M059J (cell line): ENCODE measurements at regions not wholly inside any gene's neighbourhood (a gene's known extent, or its start where the extent isn't known, plus 50 kb on each side); places are given as distances from the start of the nearest gene placed in this dataset.

Experiments used
- DNase-seq: peaks from one replicate; pipeline ENCODE4 v3.0.0-alpha.2; 2012; ENCODE audit warnings: low read depth

DNA sequence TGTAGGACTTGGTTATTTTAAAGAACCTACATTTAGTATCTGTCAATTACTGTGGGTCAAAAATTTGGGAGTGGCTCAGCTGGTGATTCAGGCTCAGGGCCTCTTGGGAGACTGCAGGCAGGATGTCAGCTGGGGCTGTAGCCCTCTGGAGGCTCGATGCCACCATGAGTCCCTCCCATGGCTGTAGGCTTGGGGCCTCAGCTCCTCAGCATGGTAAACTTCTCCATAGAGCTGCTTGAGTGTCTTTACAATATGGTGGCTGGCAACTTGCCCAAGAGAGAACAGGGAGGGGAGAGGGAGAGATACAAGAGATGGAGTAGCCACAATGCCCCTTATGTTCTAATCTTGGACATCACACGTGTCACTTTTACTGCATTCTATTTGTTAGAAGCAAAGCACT is 470.4 kb downstream of the CDH26 start:
- no peak for DNase-seq

DNA sequence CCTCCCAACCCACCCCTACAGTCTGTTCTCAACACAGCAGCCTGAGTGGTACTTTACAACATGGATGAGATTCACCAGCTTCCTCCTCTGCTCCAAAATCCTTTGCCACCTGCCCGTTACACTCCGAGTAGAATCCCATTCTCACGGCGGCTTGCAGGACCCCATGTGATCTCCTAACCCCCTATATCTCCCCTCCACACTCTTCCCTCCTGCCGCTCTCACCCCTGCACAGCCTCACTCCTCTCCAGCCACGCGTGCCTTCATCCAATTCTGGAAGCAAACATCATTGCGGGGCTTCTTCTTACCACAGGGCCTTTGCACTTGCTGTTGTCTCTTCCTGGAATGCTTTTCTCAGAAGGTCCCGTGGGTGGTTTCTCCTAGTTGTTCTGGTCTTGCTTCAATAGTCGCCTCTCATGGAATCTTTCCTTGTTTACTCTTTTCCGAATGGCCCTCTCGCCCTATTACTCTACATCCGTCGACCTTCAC is 472.3 kb downstream of the CDH26 start:
- no peak for DNase-seq

DNA sequence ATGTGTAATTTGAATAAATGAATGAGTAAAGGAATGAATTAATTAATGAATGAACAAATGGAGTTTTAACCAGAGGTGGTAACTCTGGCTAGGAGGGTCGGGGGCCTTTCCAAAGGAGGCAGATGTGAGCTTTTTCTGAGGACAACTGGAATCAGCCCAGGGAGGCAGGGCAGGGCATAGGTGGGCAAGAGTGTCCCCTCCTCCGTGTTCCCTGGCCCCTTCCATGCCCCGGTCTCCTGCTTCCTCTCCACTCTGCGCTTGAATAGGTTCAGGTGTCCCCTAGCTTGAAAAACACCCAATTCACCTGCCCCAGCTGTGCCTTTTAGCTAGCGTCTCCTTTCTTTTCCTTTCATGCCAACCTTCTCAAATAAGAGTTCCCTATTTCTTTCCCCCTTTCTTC is 473.1 kb downstream of the CDH26 start:
- no peak for DNase-seq

DNA sequence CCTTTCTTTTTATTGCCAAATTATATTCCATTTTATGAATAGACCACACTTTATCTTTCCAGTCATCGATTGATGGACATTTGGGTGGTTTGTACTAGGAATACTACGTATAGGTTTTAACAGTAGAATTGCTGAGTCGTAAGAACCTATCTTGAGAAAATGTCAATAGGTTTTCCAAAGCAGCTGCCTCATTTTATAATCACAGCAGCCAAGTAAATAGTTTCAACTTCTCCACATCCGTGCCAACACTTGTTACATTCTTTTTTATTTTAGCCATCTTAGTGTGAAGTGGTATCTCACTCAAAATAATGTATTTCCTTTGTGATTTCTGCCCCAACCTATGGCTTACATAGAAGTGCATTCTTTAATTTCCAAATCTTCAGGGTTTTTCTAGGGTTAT is 479.2 kb downstream of the CDH26 start:
- no peak for DNase-seq

DNA sequence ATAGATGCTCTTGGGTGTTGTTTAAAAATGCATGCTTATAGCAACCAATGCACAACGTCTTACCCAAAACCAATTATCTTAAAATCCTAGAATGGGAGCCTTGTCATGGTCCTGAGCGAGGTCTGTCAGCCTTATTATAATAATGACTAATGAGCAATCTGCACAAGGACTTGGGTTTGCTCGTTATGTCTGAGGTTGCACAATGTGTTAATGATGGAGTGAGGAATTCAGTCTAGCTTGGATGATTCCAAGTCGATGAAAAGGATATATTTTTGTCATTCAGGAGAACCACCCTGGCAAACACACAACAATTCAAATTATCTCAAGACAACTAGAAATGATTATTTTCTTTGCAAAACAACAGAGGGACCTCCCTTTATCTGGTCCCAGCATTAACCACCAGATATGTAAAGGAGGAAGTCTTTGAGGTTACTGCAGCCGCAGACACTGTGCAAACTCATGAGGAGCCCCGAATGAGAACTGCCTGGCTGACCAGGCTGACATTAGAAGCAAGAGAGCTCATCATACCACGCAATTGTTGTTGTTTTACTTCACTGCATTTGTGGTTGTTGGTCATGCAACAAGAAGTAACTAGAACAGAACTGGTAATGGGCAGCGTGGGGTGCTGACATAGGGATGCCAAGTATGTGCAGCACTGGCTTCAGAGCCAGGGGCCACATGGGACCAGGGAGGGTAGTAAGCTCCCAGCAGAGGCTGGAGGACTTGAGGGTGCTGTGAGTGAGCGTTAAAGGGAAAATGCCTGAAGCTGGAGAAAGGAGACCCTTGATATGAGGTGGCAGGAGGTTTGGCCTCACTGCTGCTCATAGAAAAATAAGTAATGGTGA is 488.3 kb downstream of the CDH26 start:
- DNase-seq: no peak

DNA sequence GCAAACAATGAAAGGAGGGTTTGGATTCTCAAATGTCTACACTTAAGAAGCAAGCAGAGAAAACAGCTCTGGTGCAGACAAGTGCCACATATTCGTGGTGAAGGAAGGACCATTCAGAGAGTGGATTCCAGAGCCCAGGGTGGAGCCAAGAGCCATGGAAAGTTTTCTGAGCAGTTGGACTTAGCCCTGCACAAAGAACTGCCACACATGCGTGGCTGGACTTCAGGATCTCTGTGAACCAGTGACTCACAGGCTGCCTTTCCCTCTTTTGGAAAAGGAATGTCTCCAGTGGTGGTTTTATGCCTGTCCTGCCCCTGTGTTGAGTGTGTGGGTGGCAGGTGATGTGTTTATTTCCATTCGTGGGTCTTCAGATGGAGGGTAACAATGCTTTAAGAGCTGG is 489.5 kb downstream of the CDH26 start:
- DNase-seq: no peak

DNA sequence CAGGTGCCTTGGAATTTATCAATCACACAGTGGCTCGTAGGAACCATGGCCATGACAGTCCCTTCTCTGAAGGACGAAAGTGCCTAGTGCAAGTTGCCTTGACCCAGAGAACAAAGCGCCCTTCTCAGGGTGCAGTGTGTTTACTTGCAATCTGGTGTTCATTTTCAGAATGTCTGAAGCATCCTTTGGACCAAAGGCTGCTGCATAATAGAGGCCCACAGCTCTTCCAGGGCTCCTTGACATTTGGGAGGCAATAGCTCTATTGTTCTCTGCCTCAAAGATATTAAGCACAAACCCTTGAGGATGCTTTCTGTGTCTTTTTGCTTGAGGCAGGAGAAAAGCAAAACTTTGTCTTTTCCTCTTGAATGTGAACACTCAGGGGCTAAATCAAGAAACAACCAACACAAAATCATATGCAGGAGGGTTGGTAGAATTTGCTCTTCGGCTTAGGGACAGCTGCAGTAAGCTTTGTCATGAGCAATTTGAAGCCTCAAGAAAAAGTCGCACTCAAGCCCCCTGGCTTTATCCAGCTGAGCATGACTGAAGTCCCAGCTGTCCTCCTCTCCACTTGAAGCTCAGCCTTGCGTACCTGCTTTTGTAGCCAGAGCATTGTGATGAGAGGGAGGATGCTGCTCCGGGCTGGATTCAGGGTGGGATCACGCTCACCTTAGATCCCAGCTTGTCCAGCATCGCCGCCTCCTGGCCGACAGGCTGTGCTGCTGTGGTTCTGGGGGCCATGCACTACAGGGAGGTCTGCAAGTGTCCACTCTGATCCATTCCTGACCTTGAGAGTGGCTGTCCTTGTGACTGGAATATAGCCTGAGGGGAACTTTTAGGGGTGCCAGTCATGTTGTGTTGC is 495.4 kb downstream of the CDH26 start:
- DNase-seq: no peak

DNA sequence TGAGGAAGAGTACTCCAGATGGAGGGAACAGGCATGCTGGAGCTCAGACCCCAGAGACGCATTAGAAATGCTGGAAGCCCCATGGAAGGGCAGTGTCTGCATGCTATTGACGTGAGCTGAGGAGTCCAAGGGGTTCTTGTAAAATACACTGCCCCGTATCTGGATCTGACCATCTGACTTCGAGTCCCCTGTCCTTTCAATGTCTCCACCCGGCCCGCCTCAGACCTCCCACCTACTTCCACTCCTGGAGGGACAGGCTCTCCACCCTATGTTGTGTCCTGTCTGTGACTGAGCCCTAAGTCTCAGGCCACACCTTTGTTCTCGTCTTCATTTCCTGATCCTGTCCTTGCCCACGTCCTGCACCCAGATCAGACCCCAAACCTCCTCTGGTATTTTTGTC is 496.3 kb downstream of the CDH26 start:
- no peak for DNase-seq

DNA sequence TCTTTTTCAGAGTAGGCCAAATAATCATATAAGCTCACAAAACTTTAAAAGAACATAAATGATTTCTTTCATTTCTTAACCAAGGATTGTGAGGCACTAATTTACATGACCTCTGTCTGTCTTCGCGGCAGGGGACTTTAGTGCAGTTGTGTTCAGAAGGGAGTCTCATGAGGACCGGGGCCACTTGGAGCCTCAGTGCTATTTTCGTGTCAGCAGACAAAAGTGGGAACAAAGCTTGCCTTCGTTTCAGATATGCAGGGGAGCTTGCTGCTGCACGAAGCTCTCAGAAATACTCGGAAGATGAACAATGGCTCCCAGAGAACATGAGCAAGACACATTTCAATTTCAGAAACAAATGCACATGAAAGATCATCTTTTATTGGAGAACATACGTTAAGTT is 497.0 kb downstream of the CDH26 start:
- DNase-seq: no peak

DNA sequence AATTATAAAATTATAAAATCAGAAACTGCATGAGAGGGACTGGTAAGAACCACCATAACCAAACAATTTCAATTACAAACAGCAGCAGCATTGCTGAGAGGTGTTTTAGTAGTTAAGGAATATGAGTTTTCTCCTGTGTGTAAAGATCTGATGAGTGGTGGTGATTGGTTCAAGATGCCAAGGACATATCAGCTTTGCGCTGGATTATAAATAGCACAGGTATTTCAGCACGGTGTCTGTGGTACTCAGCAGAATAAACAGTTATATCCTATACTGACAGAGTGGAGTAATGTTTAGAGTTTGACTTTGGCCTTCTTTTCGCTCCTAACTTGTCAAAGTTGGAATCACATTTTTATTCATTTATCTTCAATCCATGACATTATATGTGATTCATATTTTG is 501.0 kb downstream of the CDH26 start:
- no peak for DNase-seq

DNA sequence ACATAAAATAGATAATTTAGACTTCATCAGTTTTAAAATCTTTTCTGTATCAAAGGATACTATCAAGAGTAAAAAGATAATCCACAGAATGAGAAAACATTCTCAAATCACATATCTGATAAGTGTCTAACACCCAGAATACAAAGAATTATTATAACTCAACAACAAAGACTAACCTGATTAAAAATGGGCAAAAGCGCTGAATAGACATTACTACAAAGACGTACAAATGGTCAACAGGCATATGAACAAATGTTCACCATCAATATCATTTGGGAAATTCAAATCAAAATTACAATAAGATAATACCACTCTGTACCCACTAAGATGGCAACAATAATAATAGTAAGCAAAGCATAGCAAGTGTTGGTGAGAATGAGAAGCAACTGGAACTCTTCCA is 503.8 kb downstream of the CDH26 start:
- DNase-seq: no peak

DNA sequence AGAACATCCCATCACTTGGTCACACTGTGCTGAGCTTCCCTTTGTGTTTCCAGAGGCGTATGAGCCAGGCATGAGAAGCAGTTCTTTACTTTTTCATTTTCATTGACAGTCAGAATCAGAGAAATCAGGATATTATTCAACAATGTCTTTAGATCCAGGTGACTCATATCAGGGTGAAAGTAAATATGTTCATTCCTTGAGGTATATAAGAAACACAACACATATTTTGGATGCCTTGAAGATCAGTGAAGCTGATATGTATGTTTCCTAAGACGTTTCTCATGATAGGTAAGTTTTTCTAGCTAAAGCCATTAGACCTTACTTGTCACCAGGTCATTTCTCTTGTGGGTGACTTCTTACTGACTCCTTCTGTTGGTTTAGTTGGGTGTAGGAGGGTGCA is 505.6 kb downstream of the CDH26 start:
- no peak for DNase-seq

DNA sequence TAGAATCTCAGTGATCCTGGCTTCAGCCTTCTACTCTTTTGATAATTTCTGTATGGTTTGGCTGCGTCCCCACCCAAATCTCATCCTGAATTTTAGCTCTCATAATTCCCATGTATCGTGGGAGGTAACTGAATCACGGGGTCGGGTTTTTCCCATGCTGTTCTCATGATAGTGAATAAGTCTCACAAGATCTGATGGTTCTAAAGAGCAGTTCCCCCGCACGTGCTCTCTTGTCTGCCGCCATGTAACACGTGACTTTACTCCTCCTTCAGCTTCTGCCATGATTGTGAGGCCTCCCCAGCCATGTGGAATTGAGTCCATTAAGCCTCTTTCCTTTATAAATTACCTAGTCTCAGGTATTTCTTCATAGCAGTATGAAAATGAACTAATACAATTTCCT is 507.2 kb downstream of the CDH26 start:
- DNase-seq: no peak

DNA sequence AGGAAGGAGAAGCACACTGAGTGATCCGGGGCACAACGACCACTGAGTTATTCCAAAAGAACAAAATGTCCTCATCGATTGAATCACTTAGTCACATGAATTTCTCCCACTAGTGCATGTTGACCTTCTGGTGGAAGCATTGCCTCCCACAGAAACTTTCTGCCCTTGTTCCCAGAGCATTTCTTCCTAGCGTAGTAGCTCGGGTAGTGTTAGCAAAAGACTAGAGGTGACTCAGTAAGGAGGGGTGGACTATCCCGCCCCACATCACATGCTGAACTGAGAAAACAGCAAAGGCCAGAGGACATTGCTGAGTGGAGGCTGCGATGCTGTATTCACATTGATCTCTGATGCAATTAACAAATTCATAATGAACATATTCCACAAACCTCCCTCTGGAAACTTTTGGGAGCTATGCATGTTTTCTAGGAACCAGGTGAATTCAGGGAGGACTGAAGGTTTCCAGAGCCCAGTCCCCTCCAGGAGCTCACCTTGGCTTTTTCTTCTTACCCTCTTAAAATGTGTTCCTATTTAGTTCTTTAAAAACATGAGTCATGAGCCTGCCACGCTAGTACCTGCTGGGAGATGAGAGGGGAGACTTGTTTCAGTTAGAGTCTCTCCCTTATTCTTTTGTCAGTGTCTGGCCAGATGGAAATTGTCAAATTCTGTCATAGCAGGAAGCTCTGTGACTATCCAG is 507.9 kb downstream of the CDH26 start:
- no peak for DNase-seq

DNA sequence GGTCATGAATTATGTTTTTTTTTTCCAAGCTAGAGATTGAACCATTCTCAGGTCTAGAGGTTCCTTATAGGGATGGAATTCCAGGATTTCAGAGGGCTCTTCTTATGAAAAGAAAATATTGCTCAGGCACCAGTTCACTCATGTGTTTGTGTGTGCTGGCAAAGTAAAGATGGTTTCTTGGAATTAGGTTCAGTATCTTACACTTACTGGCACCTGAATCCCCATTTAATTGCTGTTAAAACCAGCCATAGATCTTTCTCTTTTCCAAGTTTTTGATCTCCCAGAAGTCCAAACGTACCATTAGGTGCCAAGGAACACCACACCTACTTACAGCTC is 508.4 kb downstream of the CDH26 start:
- DNase-seq: no peak

DNA sequence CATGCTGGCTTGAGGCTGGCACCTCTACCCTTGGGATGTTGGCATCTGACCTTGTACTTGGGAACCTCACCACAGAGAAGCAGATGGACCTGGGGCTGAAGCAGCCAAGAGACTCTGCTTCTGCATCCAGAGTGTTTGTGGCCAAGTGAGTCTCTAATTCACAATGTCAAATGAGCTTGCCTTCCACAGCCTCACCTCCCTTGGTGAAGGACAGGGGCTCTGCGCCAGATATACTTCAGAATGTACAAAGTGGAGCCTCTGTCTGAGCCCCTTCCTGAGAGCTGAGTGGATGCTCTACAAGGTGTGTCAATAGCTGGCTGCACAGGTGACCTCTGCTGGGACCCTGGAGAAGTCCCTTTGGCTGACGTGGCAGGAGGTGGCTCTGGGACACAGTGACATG is 508.9 kb downstream of the CDH26 start:
- no peak for DNase-seq

DNA sequence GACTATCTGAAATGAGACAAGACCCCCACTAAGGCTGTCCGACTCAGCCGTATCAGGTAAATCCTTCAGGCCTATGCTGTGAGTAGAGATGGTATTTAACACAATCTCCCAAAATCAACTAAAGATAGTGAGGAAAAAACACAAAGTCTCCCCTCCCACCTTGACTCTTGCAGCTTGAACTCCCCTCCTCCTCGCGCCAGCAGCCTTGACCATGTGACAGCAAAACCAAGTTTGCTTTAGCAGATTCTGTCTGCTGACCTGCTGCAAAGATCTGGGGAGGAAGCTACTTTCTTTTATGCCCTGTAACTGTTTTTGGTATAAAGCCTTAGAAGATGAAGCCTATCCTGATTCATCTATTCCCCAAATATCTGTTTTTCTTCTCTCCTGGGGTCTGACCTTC is 509.5 kb downstream of the CDH26 start:
- DNase-seq: no peak

DNA sequence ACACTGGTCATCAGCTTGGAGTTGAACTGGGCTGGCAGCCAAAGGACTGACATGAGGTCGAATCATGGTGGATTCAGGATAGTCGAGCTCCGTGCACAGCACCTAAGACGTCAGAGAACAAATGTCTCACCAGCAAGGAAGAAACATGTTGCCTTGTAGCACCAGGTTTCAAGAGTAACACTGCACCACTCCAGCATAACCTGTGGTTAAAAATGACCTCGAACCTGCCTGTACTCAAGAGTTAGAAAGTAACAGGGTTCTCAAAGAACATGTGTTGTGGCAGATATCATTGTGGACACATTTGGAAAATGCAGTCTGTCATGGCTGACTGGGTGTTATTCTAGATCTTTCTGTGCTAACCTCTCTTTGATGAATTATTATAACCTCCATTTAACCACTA is 511.6 kb downstream of the CDH26 start:
- no peak for DNase-seq

DNA sequence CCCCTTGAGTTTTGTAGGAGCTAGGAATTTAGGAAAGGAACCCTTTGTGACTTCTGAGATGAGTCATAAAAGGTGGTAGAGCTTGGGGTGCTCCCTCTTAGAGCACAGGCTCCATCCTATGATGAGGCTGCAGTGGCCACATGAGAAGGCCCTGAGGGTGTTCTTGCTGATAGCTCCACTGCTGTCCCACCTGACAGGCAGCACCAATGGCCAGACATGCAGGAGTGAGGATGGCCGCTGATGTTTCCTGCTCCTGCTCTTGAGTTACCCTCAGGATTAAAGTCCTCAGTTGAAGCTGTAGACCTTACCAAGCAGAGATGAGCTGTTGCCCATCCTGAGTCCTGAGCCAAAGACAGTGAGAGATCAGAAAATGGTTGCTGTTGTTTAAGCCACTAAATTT is 512.1 kb downstream of the CDH26 start:
- DNase-seq: no peak

DNA sequence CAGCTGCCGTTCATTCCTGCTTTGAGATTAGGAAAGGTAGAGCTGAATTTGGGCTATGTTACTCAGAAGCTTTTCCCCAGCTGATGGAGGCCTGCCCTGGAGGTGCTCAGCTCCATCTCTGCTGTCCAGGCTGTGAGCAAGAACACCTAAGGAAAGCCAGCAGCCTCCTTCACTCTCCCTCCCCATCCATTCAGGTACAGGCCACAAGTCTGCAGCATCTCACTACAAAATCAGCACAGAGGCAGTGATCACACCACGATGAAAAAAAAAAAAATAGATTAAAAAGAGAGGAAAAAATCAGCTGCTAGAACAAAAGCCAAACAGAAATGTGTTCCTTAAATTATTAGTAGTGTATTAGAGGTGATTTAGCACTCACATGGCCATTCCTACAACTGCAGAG is 515.0 kb downstream of the CDH26 start:
- no peak for DNase-seq

DNA sequence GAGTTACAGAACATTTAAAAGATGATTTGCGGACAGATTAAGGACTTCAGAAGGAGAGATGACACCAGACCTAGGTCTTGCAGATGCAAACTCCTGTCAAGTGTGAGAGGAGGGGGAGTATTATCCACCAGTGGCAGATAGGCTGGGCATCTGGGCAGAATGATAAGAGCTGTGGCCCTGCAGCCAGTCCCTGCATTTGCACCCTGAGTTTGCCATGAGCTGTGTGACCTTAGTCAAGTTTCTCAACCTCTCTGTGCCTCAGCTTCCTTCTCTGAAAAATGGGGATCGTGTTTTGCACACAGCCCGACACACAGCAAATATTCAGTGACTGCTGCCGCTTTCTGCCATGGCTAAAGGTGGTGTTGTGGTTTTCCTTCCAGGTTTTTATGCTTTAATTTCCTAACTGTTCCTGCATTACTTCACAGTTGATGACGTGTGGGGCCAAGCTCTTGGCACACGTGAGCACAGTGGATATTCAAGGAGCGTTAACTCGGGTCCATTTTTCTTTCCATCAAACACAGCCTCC is 516.2 kb downstream of the CDH26 start:
- DNase-seq: no peak

DNA sequence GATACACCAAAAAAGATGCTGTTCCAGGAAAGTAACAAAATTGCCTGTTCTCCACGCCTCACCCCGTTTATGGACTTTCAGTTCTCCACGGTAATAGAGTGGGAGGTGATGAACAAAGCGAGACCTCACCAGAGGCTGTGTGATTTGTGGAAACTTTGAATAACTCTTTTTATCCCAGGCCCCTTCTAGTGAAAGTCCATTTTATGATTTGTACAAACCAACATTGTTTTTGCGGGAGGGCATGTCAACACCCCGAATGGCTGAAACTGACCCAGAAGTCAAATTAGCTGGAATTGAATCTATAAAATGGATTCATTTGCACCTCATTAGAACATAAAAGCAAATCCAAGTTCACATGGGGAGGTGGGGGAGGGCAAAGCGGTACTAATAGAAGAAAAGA is 517.8 kb downstream of the CDH26 start:
- no peak for DNase-seq
